ENCODE measurements at regions not wholly inside any gene's neighbourhood (a gene's known extent, or its start where the extent isn't known, plus 50 kb on each side); places are given as distances from the start of the nearest gene placed in this dataset.
"Not testable (repeated sequence)": the region's sequence is repeated elsewhere in the genome, so short reads cannot be mapped to it uniquely, and the experiment has no call there.

GRCh38 chr7:136308230-136308629, 331.1 kb upstream of the MTPN start:
- no peak for DNase-seq

GRCh38 chr7:136303162-136303561, 326.0 kb upstream of the MTPN start:
- no peak for DNase-seq

- no peak for DNase-seq
Measured at GRCh38 chr7:136302049-136302448, 324.9 kb upstream of the MTPN start.

DNA sequence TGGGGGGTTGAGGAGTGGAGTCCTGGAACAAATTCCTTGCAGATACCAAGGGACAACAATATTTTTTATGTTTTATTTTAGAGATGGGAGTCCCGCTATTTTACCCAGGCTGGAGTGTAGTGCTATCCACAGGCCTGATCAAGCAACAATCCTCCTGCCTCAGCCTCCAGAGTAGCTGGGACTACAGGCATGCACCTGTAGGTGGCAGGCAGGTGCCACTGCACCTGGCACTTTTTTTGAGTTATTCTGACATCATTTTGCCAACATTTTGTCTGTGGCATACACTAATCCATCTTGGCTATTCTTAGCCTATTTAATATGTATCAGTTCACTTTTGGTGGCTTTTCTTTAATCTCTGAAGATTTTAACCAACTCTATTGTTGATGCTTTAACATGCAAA, 317.8 kb upstream of the MTPN start:
- no peak for DNase-seq

DNA sequence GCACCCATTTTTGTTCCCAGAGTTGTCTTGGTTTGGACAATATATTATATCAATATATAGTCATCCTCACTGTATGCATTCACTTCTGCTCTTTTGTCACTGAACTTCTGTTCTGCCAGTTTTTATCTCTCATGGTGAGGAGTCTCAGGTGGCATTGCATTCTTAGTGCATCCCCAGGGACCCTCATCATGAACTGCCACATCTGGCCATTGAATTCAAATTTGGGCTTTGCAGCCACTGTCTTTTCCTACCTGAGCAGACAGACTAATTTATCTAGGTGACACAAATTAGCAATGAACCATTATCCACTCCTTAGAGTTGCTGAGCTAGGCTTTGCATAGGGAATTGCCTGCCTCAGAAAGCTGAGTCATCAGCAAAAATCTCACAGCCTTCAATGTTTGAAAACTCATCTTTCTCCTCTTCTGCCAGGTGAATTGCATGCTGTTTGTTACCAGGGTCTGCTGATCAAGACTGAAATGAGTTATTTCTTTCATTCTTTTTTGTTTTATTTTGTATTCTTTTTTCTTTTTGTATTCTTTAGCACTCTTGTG, 316.8 kb upstream of the MTPN start:
- no peak for DNase-seq

- no peak for DNase-seq
Measured at GRCh38 chr7:136293272-136293671, 316.1 kb upstream of the MTPN start.

GRCh38 chr7:136292365-136292764, 315.2 kb upstream of the MTPN start:
- DNase-seq, result no peak

DNA sequence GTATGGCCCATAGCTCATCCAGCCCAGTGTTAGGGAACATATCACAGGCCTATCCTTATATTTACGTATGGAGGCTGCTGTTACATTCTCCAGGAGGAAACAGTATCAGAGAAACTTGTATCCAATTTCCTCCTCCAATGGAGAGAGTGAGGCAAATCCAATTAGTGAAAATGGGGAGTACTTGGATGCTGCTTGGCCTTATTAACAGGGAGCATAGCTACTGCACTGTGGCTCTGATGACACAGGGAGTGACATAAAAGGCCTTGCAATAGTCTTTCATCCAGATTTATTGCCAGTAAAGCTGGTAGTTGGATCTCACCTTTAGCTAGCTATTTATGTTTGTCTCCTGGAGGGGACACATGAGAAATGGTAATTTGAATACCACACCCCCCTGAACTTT, 313.2 kb upstream of the MTPN start:
- no peak for DNase-seq

GRCh38 chr7:136278057-136278456, 300.9 kb upstream of the MTPN start:
- no peak for DNase-seq

DNA sequence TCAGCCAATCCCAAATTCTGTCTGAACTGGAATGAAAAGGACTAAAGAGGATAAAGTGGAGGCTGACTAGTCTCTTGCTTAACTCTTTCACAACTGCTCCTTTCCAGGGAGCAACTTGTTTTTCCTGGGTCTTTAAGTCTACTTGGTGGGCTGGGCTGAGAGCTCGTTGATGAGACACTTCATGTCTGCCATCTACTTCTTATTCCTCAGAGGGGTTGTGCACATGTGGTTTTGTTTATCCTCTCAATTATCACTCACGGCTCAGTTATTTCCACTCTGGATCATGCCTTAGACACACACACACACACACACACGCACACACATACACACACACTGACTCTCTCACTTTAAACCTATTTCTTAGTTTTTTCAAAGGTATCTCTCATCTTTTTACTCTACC, 298.6 kb upstream of the MTPN start:
- no peak for DNase-seq

- DNase-seq, result no peak
Measured at GRCh38 chr7:136274636-136275345, 297.6 kb upstream of the MTPN start.

DNA sequence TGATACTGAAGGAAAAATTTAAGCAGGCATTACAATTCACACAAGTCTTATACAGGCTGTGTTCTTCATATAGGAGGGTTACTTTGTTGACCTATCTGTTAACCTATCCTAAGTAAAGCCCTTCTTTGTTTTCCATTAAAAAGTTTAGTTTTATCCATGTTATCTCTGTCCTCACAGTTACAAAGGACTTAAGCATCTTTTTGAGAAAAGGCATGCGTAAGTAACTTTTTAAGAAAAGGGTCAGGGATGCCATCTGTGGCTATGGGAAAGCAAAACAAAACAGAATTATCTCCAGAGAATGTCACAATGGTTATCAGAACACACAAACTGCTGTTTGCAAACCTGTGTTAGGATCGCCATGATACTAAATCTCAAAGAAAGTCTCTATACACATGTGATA, 295.8 kb upstream of the MTPN start:
- no peak for DNase-seq

DNA sequence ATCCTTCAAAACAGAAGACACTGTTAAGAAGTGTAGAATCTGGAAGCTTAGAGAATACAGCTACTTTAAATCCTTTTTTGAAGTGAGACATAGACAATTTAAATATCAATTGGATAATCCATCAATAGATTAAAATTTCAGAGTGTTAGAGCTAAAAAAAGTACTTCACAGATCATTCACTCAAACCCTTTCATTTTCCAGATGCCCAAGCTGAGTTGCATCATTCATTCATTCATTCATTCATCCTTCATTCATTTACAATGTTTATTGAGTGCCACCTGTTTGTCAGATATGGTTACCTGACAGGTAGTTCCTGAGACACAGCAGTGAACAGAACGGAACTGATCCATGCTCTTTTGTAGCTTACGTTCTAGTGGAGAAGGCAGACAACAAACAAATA, 290.7 kb upstream of the MTPN start:
- DNase-seq, result no peak

DNA sequence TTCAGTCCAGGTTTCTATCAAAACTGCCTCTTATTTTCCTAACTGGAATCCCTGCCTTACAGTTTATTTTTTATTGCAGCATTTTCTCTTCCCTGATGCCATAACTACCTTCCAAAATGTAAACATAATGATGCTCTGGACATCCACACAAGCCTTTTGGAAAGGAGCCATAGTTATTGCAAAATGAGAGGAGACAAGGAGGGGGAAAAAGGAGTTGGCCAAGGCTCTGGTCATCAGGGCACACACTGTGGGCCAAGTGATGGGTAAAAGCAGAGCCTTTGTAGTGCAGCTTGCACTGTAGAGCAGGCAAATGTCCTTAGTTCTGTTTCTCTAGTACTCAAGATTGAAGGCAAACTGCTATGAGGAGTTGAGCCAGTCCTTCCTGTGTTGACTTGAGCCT, 289.3 kb upstream of the MTPN start:
- DNase-seq, result no peak

DNA sequence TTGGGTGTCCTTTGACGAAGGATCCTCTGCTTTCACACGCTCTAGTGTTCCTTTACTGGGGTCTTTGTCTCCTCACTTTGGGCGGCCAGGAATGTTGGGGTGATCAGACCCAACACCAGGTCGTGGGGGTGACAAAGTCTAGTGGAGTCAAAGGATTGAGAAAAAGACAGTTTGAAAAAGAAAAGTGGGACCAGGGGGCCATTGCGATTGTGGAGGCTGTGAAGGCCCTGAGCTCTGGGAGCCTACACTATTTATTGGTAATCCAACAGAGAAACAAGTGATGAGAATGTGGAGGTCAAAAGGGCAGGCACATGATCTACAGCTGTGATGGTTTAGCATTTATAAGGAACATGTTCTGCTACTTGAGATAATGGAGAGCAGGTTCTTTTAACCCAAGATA, 287.1 kb upstream of the MTPN start:
- not testable (repeated sequence) for DNase-seq

- not testable (repeated sequence) for DNase-seq
Measured at GRCh38 chr7:136263112-136263860, 286.1 kb upstream of the MTPN start.

GRCh38 chr7:136260591-136260990, 283.4 kb upstream of the MTPN start:
- not testable (repeated sequence) for DNase-seq

DNA sequence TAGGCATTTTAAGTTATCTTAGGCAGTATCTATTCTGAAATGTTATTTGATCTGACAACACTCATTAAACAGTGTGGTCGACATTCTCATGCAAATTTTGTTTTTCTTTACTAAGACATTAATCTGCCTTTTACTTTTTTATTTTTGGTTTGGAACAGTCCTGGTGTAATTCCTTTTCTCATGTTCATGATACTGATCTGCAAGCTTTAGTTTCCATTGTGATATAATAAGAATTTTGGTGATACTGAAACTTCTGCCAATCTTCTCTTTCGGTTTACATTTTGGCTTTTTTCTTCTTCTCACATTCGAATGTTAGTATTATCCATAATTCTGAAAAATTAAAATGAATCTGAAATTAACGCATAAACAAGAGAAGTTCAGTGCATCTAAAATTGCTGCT, 281.9 kb upstream of the MTPN start:
- no peak for DNase-seq

DNA sequence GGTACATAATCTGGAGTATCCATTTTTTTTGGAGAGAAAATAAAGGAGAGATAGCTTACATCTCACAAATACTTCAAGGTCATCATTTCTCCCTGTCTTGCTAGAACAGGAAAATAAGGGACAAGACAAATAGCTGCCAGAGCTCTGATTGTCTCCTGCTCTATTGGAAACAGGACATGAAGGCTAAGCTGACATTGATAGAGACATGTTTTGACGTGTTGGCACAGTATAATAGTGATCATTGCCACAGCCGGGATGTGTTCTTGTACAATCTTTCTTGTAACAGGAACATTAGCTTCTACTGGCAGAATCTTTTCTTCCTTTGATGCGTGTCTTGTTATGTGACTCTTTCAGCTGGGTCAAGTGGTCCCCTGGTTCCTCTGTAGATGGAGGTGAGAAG, 279.3 kb upstream of the MTPN start:
- DNase-seq, result no peak

DNA sequence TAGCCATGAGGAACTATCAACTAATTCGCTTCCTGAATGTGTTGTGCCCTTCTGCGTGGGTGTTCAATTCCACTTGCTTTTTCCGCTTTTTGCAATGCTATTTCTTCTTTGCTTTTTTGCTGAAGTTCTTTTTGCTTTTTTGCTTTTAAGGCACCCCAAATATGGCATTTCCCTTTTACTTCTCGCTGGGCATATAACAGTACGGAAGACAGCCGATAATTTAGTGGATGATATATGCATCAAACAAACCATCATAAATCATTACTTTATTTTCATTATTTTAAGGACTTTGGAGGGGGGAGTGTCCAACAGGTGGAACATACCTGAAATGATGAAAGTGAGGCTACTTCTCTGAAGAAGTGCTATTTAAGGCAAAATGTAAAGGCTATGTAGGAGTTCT, 277.0 kb upstream of the MTPN start:
- DNase-seq, result no peak

DNA sequence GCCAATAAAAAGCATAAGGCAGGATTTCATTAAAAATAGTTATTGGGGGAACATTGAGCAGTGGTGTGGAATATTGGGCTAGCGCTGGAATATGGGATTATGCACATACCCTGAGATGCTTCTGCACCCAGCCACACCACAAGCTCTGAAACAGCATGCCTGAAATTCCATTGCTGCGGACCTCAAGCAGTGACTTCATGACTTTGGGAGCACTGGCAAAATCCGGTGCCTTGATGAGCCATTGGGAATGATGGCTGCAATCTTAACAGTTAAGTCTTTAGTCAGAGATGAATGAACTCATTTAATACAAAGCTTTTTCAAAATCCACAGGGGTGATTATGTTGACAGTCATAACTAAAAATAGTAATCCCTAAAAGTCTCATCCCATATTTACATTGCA, 274.7 kb upstream of the MTPN start:
- no peak for DNase-seq

- DNase-seq, result no peak
Measured at GRCh38 chr7:136247211-136247610, 270.1 kb upstream of the MTPN start.

DNA sequence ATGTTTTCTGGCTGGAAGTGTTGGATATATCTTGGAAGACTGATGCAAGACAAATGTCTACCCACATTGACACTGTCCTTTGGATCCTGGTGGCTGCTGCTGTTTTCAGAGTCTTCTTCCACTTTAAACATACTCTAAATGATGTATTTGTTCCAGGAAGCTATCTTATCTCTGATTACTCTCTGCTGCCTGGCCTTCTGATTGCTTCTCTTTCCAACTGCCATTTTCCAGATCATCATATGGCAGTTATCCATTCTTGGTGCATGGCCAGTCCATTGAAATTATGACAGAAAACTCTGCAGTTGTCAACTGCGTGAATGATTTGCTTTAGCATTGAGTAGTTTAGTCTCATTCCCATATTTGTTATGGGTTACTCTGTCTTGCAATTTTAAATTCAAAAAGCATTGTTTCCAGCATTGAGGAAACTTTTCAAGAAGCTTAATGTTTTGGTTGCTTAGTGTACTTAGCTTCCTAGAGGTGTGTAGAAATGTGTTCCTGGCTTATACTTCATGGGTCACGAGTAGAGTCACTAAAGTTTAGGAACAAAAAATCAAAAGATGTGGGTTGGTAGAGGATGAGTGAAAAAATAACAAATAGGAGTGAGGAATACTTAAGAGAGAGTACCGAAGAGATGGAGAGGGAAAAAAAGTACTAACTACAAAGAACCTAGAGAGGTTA, 268.3 kb upstream of the MTPN start:
- DNase-seq, result no peak

DNA sequence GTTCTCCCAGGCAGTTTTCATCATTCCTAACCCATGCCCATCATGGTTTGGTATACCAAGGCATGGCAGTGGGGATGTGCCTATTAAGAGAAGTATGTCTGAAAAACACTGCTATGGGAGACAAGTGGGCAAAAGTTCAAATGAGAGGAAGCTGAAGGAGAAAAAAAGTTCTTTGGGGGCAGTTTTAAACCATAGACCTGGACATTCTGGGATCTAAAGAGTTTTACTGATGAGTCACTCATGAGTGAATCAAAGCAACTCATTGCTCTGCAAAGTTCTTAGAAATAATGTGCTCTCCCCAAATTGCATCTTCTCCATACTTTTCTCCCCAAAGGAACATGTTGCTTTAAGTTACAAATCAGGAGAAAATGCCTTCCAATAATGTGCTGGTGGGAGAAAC, 256.9 kb upstream of the MTPN start:
- DNase-seq, result no peak

Measured in NCI-H2029 treated with DMSO at 0.1 percent for 48 hours (cell line).